KBM-7 (cell line): ENCODE measurements at regions not wholly inside any gene's neighbourhood (a gene's known extent, or its start where the extent isn't known, plus 50 kb on each side); places are given as distances from the start of the nearest gene placed in this dataset.
"Not testable (repeated sequence)": the region's sequence is repeated elsewhere in the genome, so short reads cannot be mapped to it uniquely, and the experiment has no call there.

ENCODE experiments used
- DNase-seq: peaks from one replicate; pipeline ENCODE4 v3.0.0-alpha.2; 2015
- in situ Hi-C: fragments of 300-500 bp; cut with MboI; formaldehyde crosslinking; loops from 2 replicates; pipeline ENCODE4 v1.14.3; 2020; ENCODE audit warnings: low sequenced_read_pairs, low pct_unique_long_range_greater_than_20kb, mixed read lengths

GRCh38 chr9:129561594-129562281, 59.2 kb downstream of the C9orf50 start:
- DNase-seq, result no peak
- in situ Hi-C loops, result no loop called here

- in situ Hi-C loops, result no loop called here
These were observed 60.0 kb downstream of the C9orf50 start for GRCh38 chr9:129560881-129561306.

GRCh38 chr9:129559506-129559881, 61.4 kb downstream of the C9orf50 start:
- in situ Hi-C loops, result no loop called here
- no peak for DNase-seq

More at GRCh38 chr9:129560881-129561306, 60.0 kb downstream of the C9orf50 start:
- DNase-seq, result no peak

- DNase-seq, result no peak
- in situ Hi-C loops, result no loop called here
These were observed 62.1 kb downstream of the C9orf50 start for GRCh38 chr9:129558551-129559505.

GRCh38 chr9:129558063-129558550, 62.8 kb downstream of the C9orf50 start:
- in situ Hi-C loops, result no loop called here
- no peak for DNase-seq

GRCh38 chr9:129557192-129558036, 63.5 kb downstream of the C9orf50 start:
- no peak for DNase-seq
- in situ Hi-C loops, result no loop called here

GRCh38 chr9:129556491-129557191, 64.3 kb downstream of the C9orf50 start:
- DNase-seq, result no peak
- in situ Hi-C loops, result no loop called here

- in situ Hi-C loops, result no loop called here
- no peak for DNase-seq
These were observed 65.2 kb downstream of the C9orf50 start for GRCh38 chr9:129555512-129556215.

GRCh38 chr9:129554649-129555048, 66.3 kb downstream of the C9orf50 start:
- in situ Hi-C loops, result no loop called here
- DNase-seq, result no peak

GRCh38 chr9:129553277-129553676, 67.6 kb downstream of the C9orf50 start:
- in situ Hi-C loops, result no loop called here
- no peak for DNase-seq

GRCh38 chr9:129552064-129552463, 68.8 kb downstream of the C9orf50 start:
- in situ Hi-C loops, result no loop called here

GRCh38 chr9:129551393-129551973, 69.4 kb downstream of the C9orf50 start:
- in situ Hi-C loops, result no loop called here
- DNase-seq, result no peak

More at GRCh38 chr9:129552064-129552463, 68.8 kb downstream of the C9orf50 start:
- DNase-seq, result no peak

- in situ Hi-C loops, result not testable (repeated sequence)
These were observed 69.9 kb downstream of the C9orf50 start for GRCh38 chr9:129550977-129551376.

GRCh38 chr9:129550199-129550839, 70.6 kb downstream of the C9orf50 start:
- in situ Hi-C loops, result no loop called here
- DNase-seq, result no peak

More at GRCh38 chr9:129550977-129551376, 69.9 kb downstream of the C9orf50 start:
- DNase-seq, result not testable (repeated sequence)

- in situ Hi-C loops, result no loop called here
- DNase-seq, result no peak
These were observed 71.2 kb downstream of the C9orf50 start for GRCh38 chr9:129549684-129550083.

- in situ Hi-C loops, result no loop called here
- no peak for DNase-seq
These were observed 71.8 kb downstream of the C9orf50 start for GRCh38 chr9:129549139-129549538.

GRCh38 chr9:129548571-129549135, 72.2 kb downstream of the C9orf50 start:
- in situ Hi-C loops, result no loop called here
- no peak for DNase-seq
